ENCODE measurements at regions not wholly inside any gene's neighbourhood (a gene's known extent, or its start where the extent isn't known, plus 50 kb on each side); places are given as distances from the start of the nearest gene placed in this dataset.

GRCh38 chr14:85315733-85316290 lies 214.1 kb upstream of the FLRT2 start:
- no peaks in the 10 kb centered on the region for H3K27me3 ChIP-seq
- in situ Hi-C loops (cut with MboI; ENCODE audit: low pct_ligation_motif_present in 1 of 4, low pct_unique_long_range_greater_than_20kb in 1 of 4, low sequenced_read_pairs in 3 of 4) = no loop called here
- no peaks in the 10 kb centered on the region for H3K36me3 ChIP-seq
- H3K4me1 ChIP-seq = no peaks in the 10 kb centered on the region
- intact Hi-C loops (cut with DNase I; ENCODE audit: low total_unique reads) = no loop called here
- TF ChIP-seq, protein P1, sequence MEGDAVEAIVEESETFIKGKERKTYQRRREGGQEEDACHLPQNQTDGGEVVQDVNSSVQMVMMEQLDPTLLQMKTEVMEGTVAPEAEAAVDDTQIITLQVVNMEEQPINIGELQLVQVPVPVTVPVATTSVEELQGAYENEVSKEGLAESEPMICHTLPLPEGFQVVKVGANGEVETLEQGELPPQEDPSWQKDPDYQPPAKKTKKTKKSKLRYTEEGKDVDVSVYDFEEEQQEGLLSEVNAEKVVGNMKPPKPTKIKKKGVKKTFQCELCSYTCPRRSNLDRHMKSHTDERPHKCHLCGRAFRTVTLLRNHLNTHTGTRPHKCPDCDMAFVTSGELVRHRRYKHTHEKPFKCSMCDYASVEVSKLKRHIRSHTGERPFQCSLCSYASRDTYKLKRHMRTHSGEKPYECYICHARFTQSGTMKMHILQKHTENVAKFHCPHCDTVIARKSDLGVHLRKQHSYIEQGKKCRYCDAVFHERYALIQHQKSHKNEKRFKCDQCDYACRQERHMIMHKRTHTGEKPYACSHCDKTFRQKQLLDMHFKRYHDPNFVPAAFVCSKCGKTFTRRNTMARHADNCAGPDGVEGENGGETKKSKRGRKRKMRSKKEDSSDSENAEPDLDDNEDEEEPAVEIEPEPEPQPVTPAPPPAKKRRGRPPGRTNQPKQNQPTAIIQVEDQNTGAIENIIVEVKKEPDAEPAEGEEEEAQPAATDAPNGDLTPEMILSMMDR (IDR thresholded peaks at IDR 0.05) = no peak
- no peak for TF ChIP-seq POLR2A (IDR thresholded peaks at IDR 0.05)
- TF ChIP-seq POLR2AphosphoS5 (IDR thresholded peaks at IDR 0.05) = no peak
- TF ChIP-seq EP300 (IDR thresholded peaks at IDR 0.05; ENCODE audit: low read depth) = no peak
- 88 to 90% methylated on average over 5 of the region's 5 CpGs for WGBS, 2 donors (ENCODE audit: low coverage in 1 of 2)
- DNase-seq = no peak
- no peaks in the 10 kb centered on the region for H3K9me3 ChIP-seq
- no peak overlapping the region for H3K4me3 ChIP-seq
- H3K27ac ChIP-seq = no peak overlapping the region

DNA sequence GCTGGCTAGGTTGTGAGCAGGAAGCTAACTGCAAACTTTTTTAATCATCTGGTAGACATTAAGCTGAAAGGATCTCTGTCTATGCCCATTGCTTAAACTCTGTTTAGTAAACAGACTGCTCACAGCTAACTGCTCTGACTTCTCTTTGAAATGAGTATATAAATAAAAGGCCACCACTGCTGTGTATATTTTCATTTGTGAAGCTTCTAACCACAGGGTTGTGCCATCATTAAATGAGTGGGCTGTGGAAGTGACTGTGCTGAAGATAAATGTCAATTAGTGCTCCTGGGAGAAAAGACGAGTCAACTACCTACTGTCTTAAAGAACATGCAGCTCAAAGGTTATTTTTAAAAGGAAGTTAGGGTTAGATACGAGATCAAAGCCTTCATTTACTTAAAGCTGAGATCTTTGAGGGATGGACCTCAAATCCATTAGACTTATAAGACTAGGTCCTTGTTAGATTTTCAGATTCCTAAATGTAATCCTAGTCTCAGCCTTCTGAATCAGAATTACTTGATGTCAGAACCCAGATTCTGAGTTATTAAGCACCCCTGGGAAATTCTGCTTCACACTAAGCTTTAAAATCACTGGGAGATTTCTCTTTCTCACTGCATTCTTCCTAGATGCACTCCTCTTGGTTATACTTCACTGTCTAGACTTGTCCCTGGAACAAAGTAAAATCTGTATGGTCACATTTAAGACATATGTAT lies 213.1 kb upstream of the FLRT2 start:
- Histone ChIP-seq H3K4me3 (no peak overlapping the region), H3K9me3 (no peaks in the 10 kb centered on the region), H3K4me1 (no peaks in the 10 kb centered on the region), H3K27me3 (no peaks in the 10 kb centered on the region), H3K27ac (no peak overlapping the region), H3K36me3 (no peaks in the 10 kb centered on the region)
- TF ChIP-seq POLR2AphosphoS5 (IDR thresholded peaks at IDR 0.05) (no peak), POLR2A (IDR thresholded peaks at IDR 0.05) (no peak), EP300 (IDR thresholded peaks at IDR 0.05; ENCODE audit: low read depth) (no peak)
- TF ChIP-seq, protein P1 (IDR thresholded peaks at IDR 0.05) = no peak
- no peak for DNase-seq
- 15 to 44% methylated on average over 2 of the region's 2 CpGs for WGBS, 2 donors (ENCODE audit: low coverage in 1 of 2)
- in situ Hi-C loops (cut with MboI; ENCODE audit: low pct_ligation_motif_present in 1 of 4, low pct_unique_long_range_greater_than_20kb in 1 of 4, low sequenced_read_pairs in 3 of 4) = no loop called here
- intact Hi-C loops (cut with DNase I; ENCODE audit: low total_unique reads) = no loop called here

DNA sequence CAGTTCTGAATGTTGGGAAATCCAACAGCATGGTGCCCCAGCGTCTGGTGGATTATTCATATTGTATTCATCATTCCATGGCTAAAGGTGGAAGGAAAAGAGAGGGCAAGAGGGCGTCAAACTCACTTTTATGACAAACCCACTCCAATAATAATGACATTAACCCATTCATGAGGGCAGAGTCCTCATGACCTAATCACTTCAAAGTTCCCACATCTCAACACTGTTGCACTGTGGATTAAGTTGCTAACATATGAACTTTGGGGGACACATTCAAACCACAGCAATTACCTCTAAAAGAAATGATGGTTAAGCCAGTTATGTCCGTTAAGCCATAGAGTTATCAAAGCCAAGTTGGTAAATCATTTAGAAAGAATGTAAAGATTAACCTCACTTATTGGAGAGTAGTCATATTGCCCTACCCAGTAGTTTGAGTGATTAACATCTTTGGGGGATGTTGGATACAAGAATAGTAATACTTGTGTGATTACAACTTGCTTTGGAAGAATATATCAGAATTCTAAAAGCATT lies 212.4 kb upstream of the FLRT2 start:
- no peak for DNase-seq
- Histone ChIP-seq H3K4me3 (no peak overlapping the region), H3K9me3 (no peaks in the 10 kb centered on the region), H3K27me3 (no peaks in the 10 kb centered on the region), H3K4me1 (no peaks in the 10 kb centered on the region), H3K36me3 (no peaks in the 10 kb centered on the region), H3K27ac (no peak overlapping the region)
- TF ChIP-seq POLR2AphosphoS5 (IDR thresholded peaks at IDR 0.05) = no peak
- TF ChIP-seq EP300 (IDR thresholded peaks at IDR 0.05; ENCODE audit: low read depth) = no peak
- TF ChIP-seq, protein P1 (IDR thresholded peaks at IDR 0.05) = no peak
- TF ChIP-seq POLR2A (IDR thresholded peaks at IDR 0.05) = no peak
- in situ Hi-C loops (cut with MboI; ENCODE audit: low pct_ligation_motif_present in 1 of 4, low pct_unique_long_range_greater_than_20kb in 1 of 4, low sequenced_read_pairs in 3 of 4) = no loop called here
- 58 to 64% methylated on average over 2 to 3 of the region's 3 CpGs for WGBS, 2 donors (ENCODE audit: low coverage in 1 of 2)
- intact Hi-C loops (cut with DNase I; ENCODE audit: low total_unique reads) = no loop called here

DNA sequence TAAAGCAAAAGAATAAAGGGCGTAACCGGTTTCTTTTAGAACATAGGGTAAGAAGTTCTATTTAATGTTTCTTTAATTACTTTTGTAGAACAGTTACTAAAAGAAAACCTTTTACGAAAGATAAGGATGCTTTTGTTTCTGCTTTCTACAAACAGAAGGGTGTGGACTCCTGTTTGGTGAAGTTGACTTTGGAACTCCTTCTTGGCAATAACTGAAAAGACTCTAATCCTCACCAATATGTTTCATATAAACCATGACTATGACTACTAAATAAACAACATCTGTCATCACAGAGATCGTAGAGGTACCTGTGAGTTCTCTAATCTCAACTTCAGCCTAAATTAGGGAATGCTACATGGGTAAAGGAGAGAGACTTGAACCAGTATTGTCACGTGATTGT lies 210.8 kb upstream of the FLRT2 start:
- Histone ChIP-seq H3K27me3 (no peaks in the 10 kb centered on the region), H3K4me1 (no peaks in the 10 kb centered on the region), H3K27ac (no peak overlapping the region), H3K36me3 (no peaks in the 10 kb centered on the region), H3K9me3 (no peaks in the 10 kb centered on the region), H3K4me3 (no peak overlapping the region)
- intact Hi-C loops (cut with DNase I; ENCODE audit: low total_unique reads) = no loop called here
- in situ Hi-C loops (cut with MboI; ENCODE audit: low pct_ligation_motif_present in 1 of 4, low pct_unique_long_range_greater_than_20kb in 1 of 4, low sequenced_read_pairs in 3 of 4) = no loop called here
- no peak for TF ChIP-seq POLR2A (IDR thresholded peaks at IDR 0.05)
- TF ChIP-seq EP300 (IDR thresholded peaks at IDR 0.05; ENCODE audit: low read depth) = no peak
- TF ChIP-seq POLR2AphosphoS5 (IDR thresholded peaks at IDR 0.05) = no peak
- TF ChIP-seq, protein P1 (IDR thresholded peaks at IDR 0.05) = no peak
- no peak for DNase-seq
- WGBS, 2 donors (ENCODE audit: low coverage in 1 of 2) = 63 to 65% methylated on average over 4 to 5 of the region's 5 CpGs

Measured in transverse colon (tissue), 4 donors.